ENCODE measurements at regions not wholly inside any gene's neighbourhood (a gene's known extent, or its start where the extent isn't known, plus 50 kb on each side); places are given as distances from the start of the nearest gene placed in this dataset.

- DNase-seq (ENCODE audit: low read depth in 1 of 2, low spot score in 1 of 2) = no peak
These were observed 478.4 kb downstream of the ACTL7B start for GRCh38 chr9:108377382-108377781.

- DNase-seq (ENCODE audit: low read depth in 1 of 2, low spot score in 1 of 2) = no peak
These were observed 479.6 kb downstream of the ACTL7B start for GRCh38 chr9:108376140-108376539.

GRCh38 chr9:108374626-108375025 lies 481.2 kb downstream of the ACTL7B start:
- no peak for DNase-seq (ENCODE audit: low read depth in 1 of 2, low spot score in 1 of 2)

- DNase-seq (ENCODE audit: low read depth in 1 of 2, low spot score in 1 of 2) = no peak
These were observed 488.6 kb downstream of the ACTL7B start for GRCh38 chr9:108367188-108367587.

GRCh38 chr9:108363311-108363710 lies 492.5 kb downstream of the ACTL7B start:
- DNase-seq (ENCODE audit: low read depth in 1 of 2, low spot score in 1 of 2) = no peak

- DNase-seq (ENCODE audit: low read depth in 1 of 2, low spot score in 1 of 2) = no peak
These were observed 495.5 kb downstream of the ACTL7B start for GRCh38 chr9:108360304-108360703.

- DNase-seq (ENCODE audit: low read depth in 1 of 2, low spot score in 1 of 2) = no peak
These were observed 499.0 kb downstream of the ACTL7B start for GRCh38 chr9:108356806-108357205.

GRCh38 chr9:108351571-108351970 lies 504.2 kb downstream of the ACTL7B start:
- DNase-seq (ENCODE audit: low read depth in 1 of 2, low spot score in 1 of 2) = no peak

GRCh38 chr9:108347463-108348188 lies 508.2 kb downstream of the ACTL7B start:
- no peak for DNase-seq (ENCODE audit: low read depth in 1 of 2, low spot score in 1 of 2)

GRCh38 chr9:108345826-108346225 lies 510.0 kb downstream of the ACTL7B start:
- DNase-seq (ENCODE audit: low read depth in 1 of 2, low spot score in 1 of 2) = no peak

GRCh38 chr9:108339251-108339650 lies 516.5 kb downstream of the ACTL7B start:
- DNase-seq (ENCODE audit: low read depth in 1 of 2, low spot score in 1 of 2) = no peak

- no peak for DNase-seq (ENCODE audit: low read depth in 1 of 2, low spot score in 1 of 2)
These were observed 519.2 kb downstream of the ACTL7B start for GRCh38 chr9:108336575-108336974.

- no peak for DNase-seq (ENCODE audit: low read depth in 1 of 2, low spot score in 1 of 2)
These were observed 522.2 kb downstream of the ACTL7B start for GRCh38 chr9:108333530-108333983.

GRCh38 chr9:108331596-108331995 lies 524.2 kb downstream of the ACTL7B start:
- no peak for DNase-seq (ENCODE audit: low read depth in 1 of 2, low spot score in 1 of 2)

- no peak for DNase-seq (ENCODE audit: low read depth in 1 of 2, low spot score in 1 of 2)
These were observed 530.4 kb downstream of the ACTL7B start for GRCh38 chr9:108325406-108325805.

- no peak for DNase-seq (ENCODE audit: low read depth in 1 of 2, low spot score in 1 of 2)
These were observed 532.2 kb downstream of the ACTL7B start for GRCh38 chr9:108323615-108324014.

- no peak for DNase-seq (ENCODE audit: low read depth in 1 of 2, low spot score in 1 of 2)
These were observed 533.3 kb downstream of the ACTL7B start for GRCh38 chr9:108322326-108323098.

- no peak for DNase-seq (ENCODE audit: low read depth in 1 of 2, low spot score in 1 of 2)
These were observed 539.2 kb downstream of the ACTL7B start for GRCh38 chr9:108316630-108317029.

- no peak for DNase-seq (ENCODE audit: low read depth in 1 of 2, low spot score in 1 of 2)
These were observed 539.7 kb downstream of the ACTL7B start for GRCh38 chr9:108316066-108316465.

- no peak for DNase-seq (ENCODE audit: low read depth in 1 of 2, low spot score in 1 of 2)
These were observed 544.0 kb downstream of the ACTL7B start for GRCh38 chr9:108311745-108312144.

GRCh38 chr9:108310202-108310601 lies 545.6 kb downstream of the ACTL7B start:
- DNase-seq (ENCODE audit: low read depth in 1 of 2, low spot score in 1 of 2) = no peak

Measured in activated CD4-positive, alpha-beta T cell treated with anti-CD3 and anti-CD28 coated beads, Interleukin-2, amount 50 U/mL, for 24 hours (primary cell).